T-cell (primary cell): ENCODE measurements at regions not wholly inside any gene's neighbourhood (a gene's known extent, or its start where the extent isn't known, plus 50 kb on each side); places are given as distances from the start of the nearest gene placed in this dataset.

Experiments
- ATAC-seq, 4 experiments: fragments of 200-7000 bp in 3 of 4; fragments of 150-1000 bp in 1 of 4; cut with Tn5 transposase; replicated peaks in 1 of 4; 1 replicate in 3 of 4; 2 replicates in 1 of 4; pipeline ENCODE4 v1.10.0; 2021; ENCODE audit warnings: moderate library complexity in 3 of 4, mild to moderate bottlenecking in 2 of 4, moderate number of reproducible peaks in 1 of 4
- CTCF ChIA-PET, 2 donors: fragments of 300-600 bp; sonication (Branson Sonifier 250); formaldehyde crosslinking; loops; one replicate each; lab custom pipeline; 2022; ENCODE audit warnings: antibody characterized with exemption in 2 of 2; lab: Charles Lee
- POLR2A ChIA-PET, 2 donors: fragments of 300-600 bp; sonication (Branson Sonifier 250); formaldehyde crosslinking; loops; one replicate each; lab custom pipeline; 2022; ENCODE audit warnings: antibody characterized with exemption in 2 of 2; lab: Charles Lee
- DNase-seq, 35 experiments: peaks; one replicate each; pipeline versions ENCODE4 v3.0.0 to v3.0.0-alpha.2; 2013 to 2023
- H3K27ac ChIP-seq: one replicate; pipeline ENCODE4 v1.5.1; 2013; ENCODE audit warnings: low read length
- H3K27me3 ChIP-seq, 2 experiments: replicated peaks in 1 of 2; 1 replicate in 1 of 2; 2 replicates in 1 of 2; pipeline versions ENCODE4 v1.6.1 to v1.7.0; 2013; ENCODE audit warnings: low read length in 1 of 2, mixed read lengths in 1 of 2; ENCODE audit not compliant: control insufficient read depth in 2 of 2, insufficient read depth in 2 of 2; ENCODE audit errors: extremely low read depth in 1 of 2
- H3K36me3 ChIP-seq, 2 donors: 1 replicate in 1 of 2; 2 replicates in 1 of 2; pipeline versions ENCODE4 v1.6.1 to v1.7.0; 2013; ENCODE audit warnings: low read length in 1 of 2; ENCODE audit not compliant: control insufficient read depth in 2 of 2, insufficient read depth in 1 of 2; ENCODE audit errors: extremely low read depth in 1 of 2
- H3K4me1 ChIP-seq, 2 experiments: 1 replicate in 1 of 2; 2 replicates in 1 of 2; pipeline versions ENCODE4 v1.6.1 to v1.7.0; 2013; ENCODE audit warnings: low read length in 2 of 2, mixed read lengths in 1 of 2; ENCODE audit not compliant: insufficient read depth in 2 of 2, control insufficient read depth in 1 of 2; ENCODE audit errors: extremely low read depth in 1 of 2
- H3K4me3 ChIP-seq, 2 donors: 1 replicate in 1 of 2; 2 replicates in 1 of 2; pipeline versions ENCODE4 v1.5.1 to v1.7.0; 2013; ENCODE audit warnings: mild to moderate bottlenecking in 2 of 2, low read length in 1 of 2, moderate library complexity in 1 of 2; ENCODE audit not compliant: control insufficient read depth in 1 of 2; ENCODE audit errors: extremely low read depth in 1 of 2
- H3K9me3 ChIP-seq: 2 replicates; pipeline ENCODE4 v1.7.0; 2013
- H3K27ac Mint-ChIP-seq, 2 donors: one replicate each; pipeline ENCODE4 v1.8.0; 2020 to 2021; ENCODE audit warnings: mild to moderate bottlenecking in 2 of 2, mixed read lengths in 2 of 2
- H3K27me3 Mint-ChIP-seq, 2 donors: one replicate each; pipeline ENCODE4 v1.8.0; 2021 to 2022; ENCODE audit warnings: mixed read lengths in 2 of 2
- H3K36me3 Mint-ChIP-seq: one replicate; pipeline ENCODE4 v1.8.0; 2021; ENCODE audit warnings: mixed read lengths
- H3K4me1 Mint-ChIP-seq, 3 donors: one replicate each; pipeline ENCODE4 v1.8.0; 2020 to 2022; ENCODE audit warnings: mixed read lengths in 3 of 3, mild to moderate bottlenecking in 1 of 3
- H3K4me3 Mint-ChIP-seq, 3 donors: one replicate each; pipeline ENCODE4 v1.8.0; 2020 to 2022; ENCODE audit warnings: mild to moderate bottlenecking in 3 of 3, mixed read lengths in 3 of 3, moderate library complexity in 3 of 3
- H3K9me3 Mint-ChIP-seq, 3 donors: one replicate each; pipeline ENCODE4 v1.8.0; 2020 to 2022; ENCODE audit warnings: mixed read lengths in 3 of 3
- WGBS: methylation state at CpG from one replicate; pipeline ENCODE4 v1.1.5; 2013; ENCODE audit warnings: missing lambda C conversion rate; ENCODE audit not compliant: insufficient coverage; 5-methylcytosine and 5-hydroxymethylcytosine counted together

DNA sequence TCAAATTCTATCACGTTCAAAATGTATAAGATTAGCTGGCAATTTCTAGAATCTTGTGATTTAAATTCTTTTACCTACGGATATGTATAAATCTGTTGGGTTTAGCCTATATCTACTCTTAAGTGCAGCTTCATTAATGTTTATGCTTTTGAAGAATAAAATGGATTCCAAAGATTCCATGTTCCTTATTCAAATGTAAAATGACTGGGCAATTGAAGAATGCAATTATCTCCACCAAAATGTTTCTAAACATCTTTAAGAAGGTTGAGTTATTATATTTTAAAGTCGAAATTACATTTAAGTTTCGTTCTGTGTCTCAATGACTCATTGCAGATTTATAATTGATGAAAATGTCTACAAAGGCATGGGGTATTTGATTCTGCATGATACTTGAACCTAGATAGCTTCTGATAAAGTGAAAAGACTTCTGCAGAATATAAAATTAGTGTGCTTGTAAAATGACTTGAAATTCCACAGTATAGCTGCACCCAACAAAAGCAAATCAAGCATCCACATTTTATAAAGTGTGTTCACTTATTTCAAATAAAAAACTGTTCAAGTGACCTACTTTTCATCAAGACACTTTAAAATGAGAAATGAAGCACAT is 697.0 kb upstream of the PCDH15 start:
- no peaks in the 10 kb centered on the region for H3K9me3 ChIP-seq
- H3K4me1 ChIP-seq = no peaks in the 10 kb centered on the region
- Mint-ChIP-seq H3K4me3 (no peak overlapping the region), H3K4me1 (no peaks in the 10 kb centered on the region), H3K36me3 (no peaks in the 10 kb centered on the region), H3K27me3 (no peaks in the 10 kb centered on the region), H3K9me3 (peaks cover 6 to 10% (median 9%) of the 10 kb centered on the region in 3 donors), H3K27ac (no peak overlapping the region)
- WGBS = 30% methylated on average over 2 of the region's 4 CpGs
- H3K4me3 ChIP-seq = no peak overlapping the region
- POLR2A ChIA-PET = no interaction called here
- H3K36me3 ChIP-seq = no peaks in the 10 kb centered on the region
- H3K27me3 ChIP-seq = no peaks in the 10 kb centered on the region
- ATAC-seq (no peak), DNase-seq (no peak)
- no peak overlapping the region for H3K27ac ChIP-seq
- CTCF ChIA-PET = no interaction called here

GRCh38 chr10:55495555-55495954 is 694.5 kb upstream of the PCDH15 start:
- Histone ChIP-seq H3K4me1 (no peaks in the 10 kb centered on the region), H3K36me3 (no peaks in the 10 kb centered on the region), H3K4me3 (no peak overlapping the region), H3K27me3 (no peaks in the 10 kb centered on the region), H3K27ac (no peak overlapping the region), H3K9me3 (no peaks in the 10 kb centered on the region)
- no peak overlapping the region for H3K4me3 Mint-ChIP-seq
- DNase-seq (no peak), ATAC-seq (no peak)
- no peaks in the 10 kb centered on the region for H3K4me1 Mint-ChIP-seq
- ChIA-PET POLR2A (no interaction called here), CTCF (no interaction called here)
- no peaks in the 10 kb centered on the region for H3K27me3 Mint-ChIP-seq
- no peaks in the 10 kb centered on the region for H3K36me3 Mint-ChIP-seq
- no peak overlapping the region for H3K27ac Mint-ChIP-seq
- peaks cover 6 to 20% (median 15%) of the 10 kb centered on the region in 3 donors for H3K9me3 Mint-ChIP-seq

DNA sequence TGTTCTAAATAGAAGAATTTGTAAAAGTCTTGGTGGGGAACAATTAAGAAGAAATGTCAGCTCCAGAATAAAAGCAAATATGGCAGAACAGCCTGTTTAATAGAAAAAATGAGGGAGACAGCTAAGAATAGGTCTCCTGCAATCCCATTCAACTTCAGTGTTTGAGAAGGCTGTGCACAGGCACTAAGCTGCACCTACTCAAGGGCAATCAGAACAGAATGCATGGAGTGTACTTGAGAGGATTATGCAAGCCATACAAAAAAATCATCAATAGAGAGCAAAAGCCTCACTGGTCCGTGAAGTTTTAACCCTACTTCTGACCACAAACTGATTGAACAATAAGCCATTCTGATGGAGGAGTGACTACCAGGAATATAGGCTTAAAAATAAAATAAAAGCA is 690.7 kb upstream of the PCDH15 start:
- H3K4me1 Mint-ChIP-seq = no peaks in the 10 kb centered on the region
- peaks cover 0 to 30% (median 9%) of the 10 kb centered on the region in 3 donors for H3K9me3 Mint-ChIP-seq
- H3K9me3 ChIP-seq = no peaks in the 10 kb centered on the region
- H3K27me3 Mint-ChIP-seq = no peaks in the 10 kb centered on the region
- CTCF ChIA-PET = no interaction called here
- ATAC-seq = no peak
- H3K4me3 ChIP-seq = no peak overlapping the region
- no peak overlapping the region for H3K27ac ChIP-seq
- H3K27ac Mint-ChIP-seq = no peak overlapping the region
- WGBS = no CpG with 5 or more reads among the region's 1 CpG
- H3K4me1 ChIP-seq = no peaks in the 10 kb centered on the region
- DNase-seq = no peak
- no peaks in the 10 kb centered on the region for H3K27me3 ChIP-seq
- no peaks in the 10 kb centered on the region for H3K36me3 ChIP-seq
- H3K36me3 Mint-ChIP-seq = no peaks in the 10 kb centered on the region
- H3K4me3 Mint-ChIP-seq = no peak overlapping the region
- POLR2A ChIA-PET = no interaction called here

- H3K27me3 ChIP-seq = no peaks in the 10 kb centered on the region
- no peaks in the 10 kb centered on the region for H3K36me3 Mint-ChIP-seq
- no CpG with 5 or more reads among the region's 4 CpGs for WGBS
- no peaks in the 10 kb centered on the region for H3K4me1 ChIP-seq
- H3K4me1 Mint-ChIP-seq = no peaks in the 10 kb centered on the region
- H3K27ac ChIP-seq = no peak overlapping the region
- no peak overlapping the region for H3K4me3 Mint-ChIP-seq
- H3K9me3 Mint-ChIP-seq = peaks cover 4 to 34% (median 12%) of the 10 kb centered on the region in 3 donors
- H3K9me3 ChIP-seq = no peaks in the 10 kb centered on the region
- CTCF ChIA-PET = no interaction called here
- ATAC-seq (no peak), DNase-seq (no peak)
- H3K27ac Mint-ChIP-seq = no peak overlapping the region
- H3K4me3 ChIP-seq = no peak overlapping the region
- H3K27me3 Mint-ChIP-seq = no peaks in the 10 kb centered on the region
- POLR2A ChIA-PET = no interaction called here
- H3K36me3 ChIP-seq = no peaks in the 10 kb centered on the region
Observed at GRCh38 chr10:55485827-55486226, 684.8 kb upstream of the PCDH15 start.

GRCh38 chr10:55476129-55476528 is 675.1 kb upstream of the PCDH15 start:
- Histone ChIP-seq H3K4me1 (no peaks in the 10 kb centered on the region), H3K9me3 (no peaks in the 10 kb centered on the region), H3K27ac (no peak overlapping the region), H3K27me3 (no peaks in the 10 kb centered on the region), H3K36me3 (no peaks in the 10 kb centered on the region), H3K4me3 (no peak overlapping the region)
- Mint-ChIP-seq H3K9me3 (peaks cover 10 to 28% (median 19%) of the 10 kb centered on the region in 3 donors), H3K27ac (no peak overlapping the region), H3K4me1 (no peaks in the 10 kb centered on the region), H3K36me3 (no peaks in the 10 kb centered on the region), H3K27me3 (no peaks in the 10 kb centered on the region), H3K4me3 (no peak overlapping the region)
- DNase-seq (no peak), ATAC-seq (no peak)
- ChIA-PET CTCF (no interaction called here), POLR2A (no interaction called here)
- no CpG with 5 or more reads among the region's 1 CpG for WGBS

GRCh38 chr10:55474258-55474657 is 673.2 kb upstream of the PCDH15 start:
- DNase-seq (no peak), ATAC-seq (no peak)
- H3K27ac ChIP-seq = no peak overlapping the region
- no peaks in the 10 kb centered on the region for H3K27me3 ChIP-seq
- POLR2A ChIA-PET = no interaction called here
- H3K36me3 Mint-ChIP-seq = no peaks in the 10 kb centered on the region
- H3K9me3 Mint-ChIP-seq = peaks cover 12 to 20% (median 13%) of the 10 kb centered on the region in 3 donors
- CTCF ChIA-PET = no interaction called here
- H3K4me1 ChIP-seq = no peaks in the 10 kb centered on the region
- no peak overlapping the region for H3K4me3 ChIP-seq
- no peaks in the 10 kb centered on the region for H3K4me1 Mint-ChIP-seq
- H3K36me3 ChIP-seq = no peaks in the 10 kb centered on the region
- no peaks in the 10 kb centered on the region for H3K27me3 Mint-ChIP-seq
- no peak overlapping the region for H3K4me3 Mint-ChIP-seq
- H3K27ac Mint-ChIP-seq = no peak overlapping the region
- no peaks in the 10 kb centered on the region for H3K9me3 ChIP-seq

DNA sequence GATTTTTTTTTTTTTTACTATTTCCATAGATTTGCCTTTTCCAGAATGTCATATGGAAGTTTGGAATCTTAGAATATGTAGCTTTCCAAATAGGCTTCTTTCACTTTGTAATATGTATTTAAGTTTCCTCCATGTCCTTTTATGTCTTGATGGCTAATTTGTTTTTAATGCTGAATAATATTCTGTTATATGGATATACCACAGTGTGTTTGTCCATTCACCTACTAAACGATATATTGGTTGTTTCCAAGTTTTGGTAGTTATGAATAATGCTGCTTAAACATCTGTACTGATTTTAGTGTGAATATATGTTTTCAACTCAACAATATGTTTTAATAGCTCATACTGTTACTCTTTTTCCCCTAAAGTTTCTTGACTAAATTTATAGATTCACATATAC is 669.8 kb upstream of the PCDH15 start:
- no peak overlapping the region for H3K27ac ChIP-seq
- no peaks in the 10 kb centered on the region for H3K36me3 ChIP-seq
- no peak overlapping the region for H3K4me3 ChIP-seq
- CTCF ChIA-PET = interaction anchor here in 1 of 2 donors (0.7 kb wide), 1 partner anchor 9 kb away, joined by 3 read pairs; no protein-coding TSS in a partner anchor
- no peaks in the 10 kb centered on the region for H3K4me1 ChIP-seq
- no peak for ATAC-seq
- H3K9me3 ChIP-seq = no peaks in the 10 kb centered on the region
- no peak for DNase-seq
- peaks cover 6 to 25% (median 9%) of the 10 kb centered on the region in 3 donors for H3K9me3 Mint-ChIP-seq
- H3K27ac Mint-ChIP-seq = no peak overlapping the region
- no CpG with 5 or more reads among the region's 1 CpG for WGBS
- no peaks in the 10 kb centered on the region for H3K27me3 Mint-ChIP-seq
- H3K36me3 Mint-ChIP-seq = no peaks in the 10 kb centered on the region
- no peaks in the 10 kb centered on the region for H3K27me3 ChIP-seq
- POLR2A ChIA-PET = interaction anchor here in 1 of 2 donors (0.6 kb wide), 1 partner anchor 10 kb away, joined by 3 read pairs; no protein-coding TSS in a partner anchor
- no peak overlapping the region for H3K4me3 Mint-ChIP-seq
- no peaks in the 10 kb centered on the region for H3K4me1 Mint-ChIP-seq
